OCI-LY1 (cell line): ENCODE measurements at regions not wholly inside any gene's neighbourhood (a gene's known extent, or its start where the extent isn't known, plus 50 kb on each side); places are given as distances from the start of the nearest gene placed in this dataset.

Experiments used
- H2AFZ ChIP-seq: fragments of 200-600 bp; sonication (generic), shearing (Covaris generic); 2 replicates; pipeline ENCODE4 v1.6.0; 2014; ENCODE audit warnings: antibody characterized with exemption, mild to moderate bottlenecking, low read length
- H3F3A ChIP-seq: fragments of 200-600 bp; sonication (generic), shearing (Covaris generic); 2 replicates; pipeline ENCODE4 v1.6.0; 2014; ENCODE audit warnings: mild to moderate bottlenecking, antibody characterized with exemption, low read length, moderate library complexity; ENCODE audit not compliant: insufficient read depth
- H3K27ac ChIP-seq: fragments of 200-600 bp; sonication (generic); 2 replicates; pipeline ENCODE4 v1.5.1; 2014; ENCODE audit warnings: low read length, mixed run types, mild to moderate bottlenecking, low read depth; ENCODE audit not compliant: poor library complexity, severe bottlenecking
- H3K27me3 ChIP-seq: fragments of 200-600 bp; sonication (generic); 2 replicates; pipeline ENCODE4 v1.6.0; 2014; ENCODE audit warnings: antibody characterized with exemption, mild to moderate bottlenecking, low read length, moderate library complexity; ENCODE audit not compliant: insufficient read depth
- H3K36me3 ChIP-seq: fragments of 200-600 bp; sonication (generic); 2 replicates; pipeline ENCODE4 v1.6.1; 2014; ENCODE audit warnings: mild to moderate bottlenecking, antibody characterized with exemption, low read length, moderate library complexity, mixed read lengths; ENCODE audit not compliant: insufficient read depth
- H3K4me1 ChIP-seq: fragments of 200-600 bp; sonication (generic); 2 replicates; pipeline ENCODE4 v1.5.1; 2014; ENCODE audit warnings: mild to moderate bottlenecking, low read length, moderate library complexity; ENCODE audit not compliant: insufficient read depth, severe bottlenecking
- H3K4me2 ChIP-seq: fragments of 200-600 bp; sonication (generic), shearing (Covaris generic); 2 replicates; pipeline ENCODE4 v1.6.1; 2014; ENCODE audit warnings: low read length
- H3K4me3 ChIP-seq: fragments of 200-600 bp; sonication (generic); 2 replicates; pipeline ENCODE4 v1.5.1; 2014; ENCODE audit warnings: low read length, low read depth, mild to moderate bottlenecking, mixed read lengths; ENCODE audit not compliant: poor library complexity, severe bottlenecking
- H3K79me2 ChIP-seq: fragments of 200-600 bp; shearing (Covaris generic); 2 replicates; pipeline ENCODE4 v1.6.1; 2016; ENCODE audit warnings: mixed run types, low read length, mixed read lengths; ENCODE audit not compliant: insufficient read depth
- H3K9ac ChIP-seq: fragments of 200-600 bp; sonication (generic), shearing (Covaris generic); 2 replicates; pipeline ENCODE4 v1.6.1; 2014; ENCODE audit warnings: mild to moderate bottlenecking, low read length, mixed read lengths
- H3K9me2 ChIP-seq: fragments of 200-600 bp; sonication (generic), shearing (Covaris generic); 2 replicates; pipeline ENCODE4 v1.6.1; 2014; ENCODE audit warnings: low read depth, mild to moderate bottlenecking, low read length, mixed read lengths
- H3K9me3 ChIP-seq: fragments of 200-600 bp; shearing (Covaris generic); 2 replicates; pipeline ENCODE4 v1.6.1; 2014; ENCODE audit warnings: low read length, mixed read lengths
- H4K20me1 ChIP-seq: fragments of 200-600 bp; sonication (generic), shearing (Covaris generic); 2 replicates; pipeline ENCODE4 v1.6.0; 2016; ENCODE audit warnings: mild to moderate bottlenecking, low read length; ENCODE audit not compliant: insufficient read depth
- CTCF ChIP-seq: fragments of 200-600 bp; sonication (generic), shearing (Covaris generic); IDR thresholded peaks from 2 replicates; pipeline ENCODE4 v1.5.1; 2017; ENCODE audit warnings: mild to moderate bottlenecking, antibody characterized with exemption, low read length, moderate library complexity, mixed read lengths
- EZH2 ChIP-seq: fragments of 200-600 bp; sonication (generic), shearing (Covaris generic); IDR thresholded peaks from 2 replicates; pipeline ENCODE4 v1.8.0; 2017; ENCODE audit warnings: borderline replicate concordance, mixed run types, mild to moderate bottlenecking, antibody characterized with exemption, low read length, moderate library complexity, mixed read lengths

- no peaks in the 10 kb centered on the region for H3K79me2 ChIP-seq
- H3K4me3 ChIP-seq, result no peak overlapping the region
- H3K9ac ChIP-seq, result no peak overlapping the region
- H2AFZ ChIP-seq, result no peak overlapping the region
- H3F3A ChIP-seq, result no peaks in the 10 kb centered on the region
- no peak overlapping the region for H3K27ac ChIP-seq
- TF ChIP-seq EZH2 (no peak), CTCF (no peak)
- H4K20me1 ChIP-seq, result no peaks in the 10 kb centered on the region
- H3K9me3 ChIP-seq, result no peaks in the 10 kb centered on the region
- no peak overlapping the region for H3K4me2 ChIP-seq
- H3K36me3 ChIP-seq, result no peaks in the 10 kb centered on the region
- H3K27me3 ChIP-seq, result no peaks in the 10 kb centered on the region
- no peaks in the 10 kb centered on the region for H3K4me1 ChIP-seq
- no peaks in the 10 kb centered on the region for H3K9me2 ChIP-seq
Observed at GRCh38 chr17:72380737-72381136, 259.9 kb downstream of the SOX9 start.

GRCh38 chr17:72381597-72382397 lies 261.0 kb downstream of the SOX9 start:
- Histone ChIP-seq H3K79me2 (no peaks in the 10 kb centered on the region), H3K9me3 (no peaks in the 10 kb centered on the region), H3F3A (no peaks in the 10 kb centered on the region), H3K9me2 (no peaks in the 10 kb centered on the region), H3K4me2 (no peak overlapping the region), H4K20me1 (no peaks in the 10 kb centered on the region), H3K27ac (no peak overlapping the region), H3K36me3 (no peaks in the 10 kb centered on the region), H3K9ac (no peak overlapping the region), H3K27me3 (no peaks in the 10 kb centered on the region), H2AFZ (no peak overlapping the region), H3K4me1 (no peaks in the 10 kb centered on the region), H3K4me3 (no peak overlapping the region)
- TF ChIP-seq CTCF (no peak), EZH2 (no peak)

GRCh38 chr17:72382971-72383722 lies 262.3 kb downstream of the SOX9 start:
- Histone ChIP-seq H3K36me3 (no peaks in the 10 kb centered on the region), H3K27me3 (no peaks in the 10 kb centered on the region), H3K27ac (no peak overlapping the region), H3K9ac (no peak overlapping the region), H3K4me1 (no peaks in the 10 kb centered on the region), H3K4me2 (no peak overlapping the region), H2AFZ (no peak overlapping the region), H3K9me2 (no peaks in the 10 kb centered on the region), H3K79me2 (no peaks in the 10 kb centered on the region), H3F3A (no peaks in the 10 kb centered on the region), H4K20me1 (no peaks in the 10 kb centered on the region), H3K4me3 (no peak overlapping the region), H3K9me3 (no peaks in the 10 kb centered on the region)
- TF ChIP-seq CTCF (no peak), EZH2 (no peak)
